Stomach smooth muscle (tissue), 2 donors: ENCODE measurements at regions not wholly inside any gene's neighbourhood (a gene's known extent, or its start where the extent isn't known, plus 50 kb on each side); places are given as distances from the start of the nearest gene placed in this dataset.

ENCODE experiments used
- H3K27ac ChIP-seq: one replicate; pipeline ENCODE4 v1.7.0; 2013; ENCODE audit warnings: mild to moderate bottlenecking, low read length, inconsistent platforms
- H3K27me3 ChIP-seq, 2 donors: one replicate each; pipeline ENCODE4 v1.7.0; 2013; ENCODE audit warnings: low read length in 2 of 2; ENCODE audit not compliant: insufficient read depth in 2 of 2, control insufficient read depth in 1 of 2
- H3K36me3 ChIP-seq, 2 donors: one replicate each; pipeline ENCODE4 v1.7.0; 2013; ENCODE audit warnings: low read length in 2 of 2; ENCODE audit not compliant: control insufficient read depth in 2 of 2, insufficient read depth in 2 of 2
- H3K4me1 ChIP-seq: one replicate; pipeline ENCODE4 v1.7.0; 2013; ENCODE audit warnings: low read length; ENCODE audit not compliant: control insufficient read depth, insufficient read depth
- H3K4me3 ChIP-seq, 2 donors: one replicate each; pipeline ENCODE4 v1.7.0; 2013; ENCODE audit warnings: low read length in 2 of 2
- H3K9ac ChIP-seq, 2 donors: one replicate each; pipeline ENCODE4 v1.7.0; 2013; ENCODE audit warnings: low read length in 2 of 2, mild to moderate bottlenecking in 1 of 2
- H3K9me3 ChIP-seq, 2 donors: one replicate each; pipeline ENCODE4 v1.7.0; 2013; ENCODE audit warnings: low read length in 2 of 2; ENCODE audit not compliant: control insufficient read depth in 2 of 2
- donor health status: healthy.
- donor health status: Pancreatic carcinoma.

DNA sequence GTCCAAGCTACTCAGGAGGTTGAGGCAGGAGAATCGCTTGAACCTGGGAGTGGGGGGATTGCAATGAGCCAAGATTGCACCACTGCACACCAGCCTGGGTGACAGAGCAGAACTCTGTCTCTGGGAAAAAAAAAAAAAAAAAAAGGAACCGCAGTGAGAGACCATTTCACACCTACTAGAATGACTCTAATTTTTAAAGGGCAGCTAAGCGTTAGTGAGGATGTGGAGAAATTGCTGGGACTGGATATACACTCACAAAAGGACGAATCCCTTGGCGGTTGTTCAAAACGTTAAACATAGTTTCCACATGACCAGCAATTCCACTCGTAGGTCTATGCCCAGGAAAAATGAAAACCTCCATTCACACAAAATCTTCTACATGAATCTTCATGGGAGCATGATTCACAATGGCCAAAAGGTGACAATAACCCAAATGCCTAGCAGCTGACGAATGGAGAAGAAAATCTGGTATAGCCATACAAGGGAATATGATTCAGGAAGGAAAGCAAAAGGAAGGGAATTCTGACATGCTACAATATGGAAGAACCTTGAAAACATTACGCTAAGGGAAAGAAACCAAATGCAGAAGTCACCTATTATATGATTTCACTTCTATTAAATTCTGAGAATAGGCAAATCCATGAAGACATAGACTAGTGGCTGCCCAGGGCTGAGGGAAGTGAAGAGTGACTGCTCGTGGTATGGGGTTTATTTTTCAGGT is 127.0 kb downstream of the CHSY1 start:
- H3K9me3 ChIP-seq: no peaks in the 10 kb centered on the region
- H3K36me3 ChIP-seq: no peaks in the 10 kb centered on the region
- H3K4me3 ChIP-seq: no peak overlapping the region
- H3K9ac ChIP-seq: no peak overlapping the region
- H3K27me3 ChIP-seq: no peaks in the 10 kb centered on the region
- H3K4me1 ChIP-seq: peaks cover 33% of the 10 kb centered on the region
- H3K27ac ChIP-seq: no peak overlapping the region

GRCh38 chr15:101123222-101123910 is 128.5 kb downstream of the CHSY1 start:
- Histone ChIP-seq H3K9me3 (no peaks in the 10 kb centered on the region), H3K27me3 (no peaks in the 10 kb centered on the region), H3K4me1 (peaks cover 33% of the 10 kb centered on the region), H3K4me3 (no peak overlapping the region), H3K36me3 (no peaks in the 10 kb centered on the region), H3K9ac (no peak overlapping the region), H3K27ac (no peak overlapping the region)

DNA sequence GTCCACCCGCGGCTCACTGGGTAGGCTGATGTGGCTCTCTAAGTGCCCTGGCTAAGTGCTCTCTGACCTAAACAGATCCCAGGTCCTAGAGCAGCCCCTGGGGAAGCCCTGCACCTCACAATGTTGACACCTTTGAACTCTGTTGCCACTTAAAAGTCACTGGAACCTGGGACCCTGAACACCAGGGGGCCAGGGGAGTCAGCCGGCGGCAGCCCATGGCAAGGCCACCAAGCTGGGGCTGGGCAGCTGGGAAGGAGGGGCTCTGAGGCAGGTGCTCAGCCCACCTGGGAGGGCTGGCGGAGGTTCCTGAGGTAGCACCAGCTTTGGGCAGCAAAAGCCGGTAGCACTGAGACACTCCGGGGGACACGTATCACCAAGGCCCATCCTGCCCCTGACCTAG is 129.0 kb downstream of the CHSY1 start:
- H3K36me3 ChIP-seq: no peaks in the 10 kb centered on the region
- H3K4me1 ChIP-seq: peaks cover 32% of the 10 kb centered on the region
- H3K4me3 ChIP-seq: no peak overlapping the region
- H3K27ac ChIP-seq: no peak overlapping the region
- no peaks in the 10 kb centered on the region for H3K9me3 ChIP-seq
- H3K9ac ChIP-seq: no peak overlapping the region
- H3K27me3 ChIP-seq: no peaks in the 10 kb centered on the region

DNA sequence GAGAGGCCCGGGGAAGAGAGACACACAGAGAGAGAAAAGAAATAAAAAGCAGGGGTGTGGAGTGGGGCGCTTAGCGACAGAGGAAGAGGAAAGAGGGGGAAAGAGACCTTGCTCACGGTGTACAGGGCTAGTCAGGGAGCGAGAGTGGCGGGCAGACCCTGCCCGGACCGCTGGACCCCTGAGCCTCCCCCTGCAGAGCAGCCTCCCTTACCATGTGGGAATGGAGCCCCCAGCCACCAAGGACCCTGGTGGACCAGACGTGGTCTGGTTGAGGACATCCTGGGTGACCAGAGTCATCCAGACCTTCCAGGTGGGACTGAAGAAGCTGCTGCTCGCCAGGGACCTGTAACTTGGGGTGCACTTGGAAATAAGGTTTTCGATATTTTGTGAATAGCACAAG is 129.6 kb downstream of the CHSY1 start:
- Histone ChIP-seq H3K9ac (peak overlapping the region in 1 of 2 donors; percentile 46), H3K9me3 (no peaks in the 10 kb centered on the region), H3K4me3 (peak overlapping the region in 1 of 2 donors; percentile 68), H3K27me3 (no peaks in the 10 kb centered on the region), H3K36me3 (no peaks in the 10 kb centered on the region), H3K4me1 (peaks cover 26% of the 10 kb centered on the region), H3K27ac (peak overlapping the region; percentile 55)

DNA sequence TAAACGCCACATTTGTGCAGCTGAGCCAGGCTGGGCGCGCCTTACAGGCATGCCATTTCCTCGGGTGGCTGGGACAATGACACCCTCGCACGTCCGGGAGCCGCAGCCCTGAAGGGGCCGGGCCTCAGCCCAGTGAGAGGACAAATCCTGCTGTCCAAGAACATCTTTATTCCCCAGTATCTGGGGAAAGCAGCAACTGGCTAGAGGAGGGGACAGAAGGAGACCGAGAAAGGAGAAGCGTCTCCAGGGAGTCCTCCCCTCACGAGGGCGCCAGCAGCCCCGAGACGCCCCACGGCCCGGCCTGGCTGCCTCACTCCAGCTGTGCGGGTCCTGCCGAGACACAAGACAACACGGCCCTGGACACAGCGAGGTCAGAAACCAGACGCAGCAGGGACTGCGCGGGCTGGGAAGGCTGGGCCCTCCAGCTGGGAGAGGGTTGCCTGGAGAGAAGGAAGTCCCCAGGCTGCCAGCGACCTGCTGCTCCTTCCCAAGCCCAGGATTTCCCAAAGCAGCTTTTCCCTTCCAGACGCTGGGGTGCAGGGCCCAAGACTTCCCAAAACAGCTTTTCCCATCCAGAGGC is 130.2 kb downstream of the CHSY1 start:
- Histone ChIP-seq H3K36me3 (no peaks in the 10 kb centered on the region), H3K4me1 (peaks cover 22% of the 10 kb centered on the region), H3K27ac (peak overlapping the region; percentile 55), H3K4me3 (peak overlapping the region; percentile 20 to 68), H3K27me3 (no peaks in the 10 kb centered on the region), H3K9ac (peak overlapping the region; percentile 46 to 66), H3K9me3 (no peaks in the 10 kb centered on the region)

- H3K36me3 ChIP-seq: no peaks in the 10 kb centered on the region
- no peaks in the 10 kb centered on the region for H3K27me3 ChIP-seq
- peaks cover 21% of the 10 kb centered on the region for H3K4me1 ChIP-seq
- H3K9ac ChIP-seq: no peak overlapping the region
- H3K9me3 ChIP-seq: no peaks in the 10 kb centered on the region
- H3K27ac ChIP-seq: no peak overlapping the region
- H3K4me3 ChIP-seq: peak overlapping the region in 1 of 2 donors; percentile 68
Measured at GRCh38 chr15:101120987-101121386, 130.9 kb downstream of the CHSY1 start.

DNA sequence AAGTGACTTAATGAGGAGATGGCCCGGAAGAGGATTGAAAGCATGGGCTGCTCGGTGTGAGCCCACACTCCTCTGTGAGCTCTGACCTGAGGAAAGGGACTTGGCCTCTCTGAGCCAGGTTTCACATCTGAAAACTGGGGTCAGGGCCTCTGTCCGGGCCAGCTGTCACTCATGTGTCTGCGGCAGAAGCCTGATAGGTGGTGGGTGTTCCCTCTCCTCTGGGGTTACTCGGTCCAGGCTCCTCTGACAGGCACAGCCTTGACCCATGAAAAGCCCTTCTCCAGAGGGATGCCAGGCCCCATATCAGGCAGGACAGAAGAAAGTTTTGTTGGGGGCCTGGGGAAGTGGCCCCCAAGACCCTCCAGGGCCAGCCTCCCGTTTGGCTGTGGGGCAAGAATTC is 131.4 kb downstream of the CHSY1 start:
- Histone ChIP-seq H3K27me3 (no peaks in the 10 kb centered on the region), H3K4me1 (peaks cover 21% of the 10 kb centered on the region), H3K27ac (no peak overlapping the region), H3K4me3 (no peak overlapping the region), H3K9ac (no peak overlapping the region), H3K36me3 (no peaks in the 10 kb centered on the region), H3K9me3 (no peaks in the 10 kb centered on the region)
